ENCODE measurements at regions not wholly inside any gene's neighbourhood (a gene's known extent, or its start where the extent isn't known, plus 50 kb on each side); places are given as distances from the start of the nearest gene placed in this dataset.

DNA sequence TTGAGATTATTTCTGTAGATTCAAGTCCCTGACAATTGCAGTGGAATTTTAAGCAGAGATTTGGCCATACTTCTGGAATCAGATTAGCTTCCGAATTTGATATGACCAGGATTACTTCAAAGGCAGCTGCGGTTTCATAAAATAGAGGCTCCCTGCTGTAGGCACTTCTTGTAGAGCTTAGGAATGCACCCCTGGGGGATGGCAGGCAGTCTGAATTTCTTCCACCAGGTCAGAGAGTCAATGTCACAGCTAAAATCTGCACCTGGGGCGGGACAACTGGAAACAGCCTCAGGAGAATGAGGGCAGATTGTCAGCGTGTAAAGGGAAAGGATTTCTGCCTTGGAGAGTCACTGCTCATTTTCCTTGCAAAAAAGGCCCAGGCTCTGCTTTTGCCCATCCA lies 182.6 kb downstream of the ARRDC4 start:
- DNase-seq (ENCODE audit: low read depth): no peak

DNA sequence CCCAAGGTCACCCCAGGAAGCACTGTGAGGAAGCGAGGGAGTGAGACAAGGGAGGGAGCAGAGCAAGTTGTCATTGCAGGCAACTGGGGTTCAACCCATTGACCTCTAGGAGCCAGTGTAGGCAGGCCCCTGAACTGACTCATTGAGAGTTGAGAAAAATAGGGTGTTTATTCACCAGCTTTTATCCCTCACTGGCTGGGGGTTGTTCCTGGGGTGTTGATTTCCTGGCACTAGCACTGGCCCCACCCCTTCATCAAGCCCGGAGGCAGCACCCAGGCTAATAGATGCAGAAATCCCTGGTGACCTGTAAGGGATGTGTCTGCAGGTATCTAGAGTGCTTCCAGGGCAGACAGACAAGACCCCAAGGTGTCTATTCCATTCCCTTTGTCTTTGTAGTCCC lies 183.9 kb downstream of the ARRDC4 start:
- DNase-seq (ENCODE audit: low read depth): no peak

DNA sequence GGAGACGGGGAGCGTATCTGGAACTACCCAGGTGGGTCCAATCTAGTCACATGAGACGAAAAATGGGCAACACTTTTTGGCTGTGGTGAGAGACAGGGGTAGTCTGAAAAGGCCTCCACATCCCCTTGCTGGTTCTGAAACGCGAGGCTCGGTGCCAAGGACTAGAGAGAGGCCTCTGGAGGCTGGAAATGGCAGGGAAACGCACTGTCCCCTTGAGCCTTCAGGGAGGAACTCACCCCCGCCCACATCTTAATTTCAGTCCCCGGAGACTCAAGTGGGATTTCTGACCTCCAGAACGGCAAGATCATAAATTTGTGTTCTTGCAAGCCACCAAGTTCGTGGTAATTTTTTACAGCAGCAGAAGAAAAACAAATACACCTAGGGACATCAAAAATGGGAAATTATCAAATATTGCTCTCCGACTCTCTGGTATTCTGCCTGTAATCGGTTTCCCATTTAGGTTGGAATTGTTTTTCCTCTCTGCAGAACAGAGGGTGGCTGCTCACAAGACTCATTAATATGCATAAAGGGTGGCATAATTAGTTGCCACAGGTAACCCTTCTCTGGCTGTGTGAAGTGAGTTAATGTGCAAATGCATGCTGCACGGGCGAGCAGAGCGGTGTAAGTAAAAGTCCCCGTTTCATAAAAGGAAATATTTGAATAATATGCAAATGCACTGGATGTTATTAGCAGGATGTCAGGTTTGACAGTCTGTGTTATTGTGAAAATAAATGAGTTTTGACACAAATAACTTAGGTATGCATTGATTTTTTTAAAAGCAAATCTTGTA lies 185.7 kb downstream of the ARRDC4 start:
- no peak for DNase-seq (ENCODE audit: low read depth)

DNA sequence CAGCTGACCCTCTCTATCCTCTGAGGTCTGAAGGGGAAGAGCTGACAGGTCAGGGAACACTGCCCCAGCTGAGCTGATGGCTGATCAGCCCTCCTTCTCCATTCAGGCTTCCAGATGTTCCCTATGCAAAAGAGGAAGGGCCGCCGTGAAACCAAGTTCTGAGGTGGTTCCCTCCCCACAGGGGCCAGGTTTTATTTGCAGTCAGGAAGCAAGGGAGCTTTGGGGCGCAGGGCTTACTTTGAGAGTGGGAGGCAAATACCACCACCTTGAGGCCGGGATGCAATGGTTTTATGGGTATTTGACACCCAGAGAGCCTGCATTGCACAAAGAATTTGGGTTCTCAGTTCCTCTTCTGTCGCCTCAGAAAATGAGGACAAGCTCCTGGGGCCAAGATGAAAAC lies 186.9 kb downstream of the ARRDC4 start:
- no peak for DNase-seq (ENCODE audit: low read depth)

DNA sequence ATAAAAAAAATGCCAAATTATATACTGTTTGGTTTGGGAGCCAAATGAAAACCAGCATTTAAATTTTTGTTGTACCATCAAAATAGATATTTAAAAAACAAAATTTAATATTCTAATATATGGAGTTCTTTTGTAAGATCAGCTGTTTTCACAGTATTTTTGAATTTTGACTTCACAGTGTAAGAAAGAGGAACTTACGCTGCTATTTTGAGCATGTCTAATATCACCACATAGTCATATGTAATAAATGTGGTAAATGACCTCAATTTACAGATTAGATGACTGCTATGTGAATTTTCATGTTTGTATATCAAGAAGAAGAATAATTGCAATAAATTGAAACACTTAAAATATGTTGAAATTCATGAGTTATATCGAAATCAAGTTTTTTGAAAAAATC lies 189.6 kb downstream of the ARRDC4 start:
- no peak for DNase-seq (ENCODE audit: low read depth)

DNA sequence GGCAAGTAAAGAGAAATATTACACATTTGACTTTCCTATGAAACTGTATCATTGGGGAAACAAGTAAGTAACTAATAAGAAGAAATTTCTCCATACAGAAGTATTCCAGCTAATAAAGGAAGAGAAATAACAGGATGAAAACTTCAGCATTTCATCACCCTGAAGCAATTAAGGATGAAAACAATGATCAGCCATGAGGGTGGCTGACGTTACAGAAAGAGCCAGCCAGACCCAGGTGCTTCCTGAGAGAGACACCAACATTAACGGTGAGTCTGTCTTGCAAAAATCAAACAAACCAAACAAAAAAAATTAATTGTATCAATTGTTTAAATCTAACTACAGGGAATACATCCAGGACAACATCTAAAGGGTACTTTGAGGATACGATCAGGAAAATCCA lies 190.0 kb downstream of the ARRDC4 start:
- no peak for DNase-seq (ENCODE audit: low read depth)

DNA sequence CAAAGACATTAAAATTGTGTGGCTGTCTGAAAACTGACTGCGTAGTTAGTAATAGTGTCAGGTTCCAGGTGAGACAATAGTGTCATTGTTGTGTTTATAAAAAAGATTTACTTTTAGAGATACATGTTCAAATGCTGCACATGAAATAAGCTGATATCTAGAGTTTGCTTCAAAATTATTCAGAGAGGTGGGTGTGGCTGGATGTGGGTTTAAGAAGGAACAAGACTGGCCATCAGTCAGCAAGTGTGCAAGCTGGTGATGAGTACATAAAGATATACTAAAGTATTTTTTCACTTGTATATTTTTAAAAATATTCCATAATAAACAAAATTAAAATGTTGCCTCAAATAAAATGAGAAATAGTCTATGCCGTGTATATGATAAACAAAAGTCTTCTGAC lies 190.6 kb downstream of the ARRDC4 start:
- no peak for DNase-seq (ENCODE audit: low read depth)

DNA sequence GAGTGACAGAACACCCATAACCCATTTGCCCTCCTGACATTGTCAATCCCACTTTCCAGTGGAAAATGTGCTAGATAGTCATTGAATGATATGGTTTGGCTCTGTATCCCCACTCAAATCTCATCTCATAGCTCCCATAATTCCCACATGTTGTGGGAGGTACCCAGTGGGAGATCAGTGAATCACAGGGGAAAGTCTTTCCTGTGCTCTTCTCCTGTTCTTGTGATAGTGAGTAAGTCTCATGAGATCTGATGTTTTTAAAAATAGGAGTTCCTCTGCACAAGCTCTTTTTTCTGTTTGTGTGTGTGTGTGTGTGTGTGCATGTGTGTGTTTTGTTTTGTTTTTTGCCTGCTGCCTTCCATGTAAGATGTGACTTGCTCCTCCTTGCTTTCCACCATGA lies 191.7 kb downstream of the ARRDC4 start:
- no peak for DNase-seq (ENCODE audit: low read depth)

DNA sequence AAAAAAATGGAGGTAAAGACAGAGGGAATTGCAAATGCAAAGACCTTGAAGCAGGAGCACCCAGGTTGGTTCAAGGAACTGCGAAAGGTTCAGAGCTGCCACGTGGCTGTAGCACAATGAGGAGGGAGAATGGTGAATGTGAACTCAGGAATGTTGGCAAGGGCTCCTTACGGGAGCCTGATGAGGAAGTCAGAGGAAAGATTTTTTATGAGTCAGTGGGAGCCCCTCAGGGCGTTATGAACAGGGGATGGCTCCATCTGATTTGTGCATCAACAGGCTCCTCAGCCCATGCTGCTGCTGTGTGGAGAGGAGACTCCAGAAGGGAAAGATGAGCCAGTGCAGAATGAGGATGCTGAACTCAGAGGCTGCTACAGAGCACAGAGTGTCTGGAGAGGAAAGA lies 194.4 kb downstream of the ARRDC4 start:
- DNase-seq (ENCODE audit: low read depth): peak; percentile 77

DNA sequence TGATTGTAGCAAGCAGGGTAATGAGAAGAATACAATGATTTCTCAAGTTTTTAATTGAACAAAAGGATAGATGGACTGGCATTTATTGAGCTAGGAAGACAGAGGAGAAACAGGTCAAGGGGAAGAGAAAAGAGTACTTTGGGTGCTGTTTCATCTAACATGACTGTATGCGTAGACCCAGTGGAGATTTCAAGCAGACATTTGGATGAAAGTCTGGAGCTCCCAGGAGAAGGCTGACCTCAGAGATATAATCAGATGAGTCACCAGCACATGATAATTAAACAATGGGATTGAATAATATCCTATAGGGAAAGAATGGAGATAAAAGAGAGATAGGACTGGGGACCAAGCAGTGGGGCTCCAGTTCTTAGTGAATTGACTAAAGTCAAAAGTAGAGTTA lies 194.9 kb downstream of the ARRDC4 start:
- peak; percentile 24 for DNase-seq (ENCODE audit: low read depth)

DNA sequence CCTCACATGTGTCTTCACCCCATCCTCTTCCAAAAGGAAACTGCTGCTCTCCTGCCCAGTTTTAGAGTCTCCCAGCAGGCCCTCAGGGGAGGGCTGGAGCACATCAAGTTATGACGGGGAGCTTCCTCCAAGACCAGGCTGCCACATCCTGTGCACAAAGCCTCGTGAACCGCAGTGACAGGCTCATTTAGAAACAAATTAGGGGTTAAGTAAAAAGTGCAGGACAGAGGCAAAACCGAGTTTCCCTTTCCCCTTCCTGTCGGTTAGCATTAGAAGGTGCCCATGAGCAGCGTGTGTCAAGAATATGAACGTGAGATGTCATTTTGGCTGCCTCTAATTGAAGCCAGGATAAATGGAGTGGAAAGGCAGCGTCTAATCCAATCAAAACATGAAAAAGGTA lies 199.7 kb downstream of the ARRDC4 start:
- no peak for DNase-seq (ENCODE audit: low read depth)

DNA sequence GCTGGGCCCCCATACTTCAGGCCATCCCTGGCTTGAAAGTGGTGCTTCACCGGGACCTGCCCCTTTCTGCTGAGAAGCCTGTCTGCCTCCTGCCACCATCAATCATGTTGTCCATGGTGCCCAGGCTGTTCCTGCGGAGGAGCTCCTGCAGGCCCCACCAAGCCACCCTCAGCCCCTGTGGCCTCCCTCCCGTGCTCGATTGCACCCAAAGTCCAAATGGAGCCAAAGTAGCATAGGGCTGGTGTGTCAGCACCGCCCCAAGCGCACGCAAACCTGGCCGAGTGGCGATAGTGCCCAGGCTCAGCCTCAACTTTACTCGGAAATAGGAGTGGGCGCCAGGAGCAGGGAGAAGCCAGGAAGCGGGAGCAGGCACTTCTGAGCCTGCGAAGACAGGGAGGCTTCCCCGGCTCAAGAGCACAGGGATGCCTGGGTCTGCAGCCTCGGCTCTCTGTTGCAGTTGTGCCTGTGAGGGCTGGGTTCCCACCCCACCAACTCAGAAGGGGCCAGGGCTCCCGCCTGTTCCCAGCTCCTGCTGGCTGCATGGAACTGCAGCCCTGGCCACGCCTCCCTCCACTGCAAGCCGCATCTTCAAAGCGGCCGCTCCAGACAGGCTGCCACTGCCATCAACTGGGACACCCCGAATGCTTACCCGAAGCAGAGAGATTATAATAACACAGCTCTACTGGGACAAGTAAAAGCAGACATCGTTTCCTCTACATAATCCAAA lies 203.0 kb downstream of the ARRDC4 start:
- DNase-seq (ENCODE audit: low read depth): no peak

DNA sequence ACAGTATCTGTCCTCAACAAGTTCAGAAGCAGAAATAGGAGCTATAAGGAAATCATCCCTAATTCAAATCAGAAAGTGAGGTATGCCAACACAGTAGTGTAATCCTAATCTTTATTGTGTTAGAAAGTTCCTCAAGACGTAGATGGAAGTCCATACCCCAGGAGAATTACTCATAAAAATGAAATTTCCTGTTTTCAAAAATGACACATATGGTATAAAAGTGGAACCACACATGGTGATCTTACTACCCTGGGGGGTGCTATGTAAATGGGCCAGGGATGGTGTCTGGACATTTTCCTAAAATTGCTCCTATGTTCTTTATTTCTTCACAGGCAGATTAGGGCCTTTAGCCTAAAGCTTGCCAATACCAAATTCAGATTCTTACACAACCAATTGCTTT lies 204.1 kb downstream of the ARRDC4 start:
- no peak for DNase-seq (ENCODE audit: low read depth)

DNA sequence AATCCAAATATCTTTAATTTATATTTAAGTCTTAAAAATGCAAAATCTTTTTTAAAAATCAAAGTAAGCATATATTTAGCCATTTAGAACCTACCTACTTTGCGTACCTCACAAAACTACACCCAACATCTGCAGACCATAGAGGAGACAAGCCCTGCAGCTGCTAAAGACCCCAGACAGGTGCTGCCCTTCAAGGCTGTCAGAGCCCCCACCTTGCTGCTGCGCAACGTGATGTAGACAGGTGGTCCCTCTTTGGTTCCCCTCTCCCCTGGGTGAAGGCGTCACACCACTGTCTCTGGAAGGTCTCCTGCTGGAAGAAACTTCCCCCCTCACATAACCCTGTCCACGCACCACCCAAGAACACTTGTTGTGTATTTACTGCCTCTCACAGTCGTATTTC lies 204.5 kb downstream of the ARRDC4 start:
- DNase-seq (ENCODE audit: low read depth): no peak

DNA sequence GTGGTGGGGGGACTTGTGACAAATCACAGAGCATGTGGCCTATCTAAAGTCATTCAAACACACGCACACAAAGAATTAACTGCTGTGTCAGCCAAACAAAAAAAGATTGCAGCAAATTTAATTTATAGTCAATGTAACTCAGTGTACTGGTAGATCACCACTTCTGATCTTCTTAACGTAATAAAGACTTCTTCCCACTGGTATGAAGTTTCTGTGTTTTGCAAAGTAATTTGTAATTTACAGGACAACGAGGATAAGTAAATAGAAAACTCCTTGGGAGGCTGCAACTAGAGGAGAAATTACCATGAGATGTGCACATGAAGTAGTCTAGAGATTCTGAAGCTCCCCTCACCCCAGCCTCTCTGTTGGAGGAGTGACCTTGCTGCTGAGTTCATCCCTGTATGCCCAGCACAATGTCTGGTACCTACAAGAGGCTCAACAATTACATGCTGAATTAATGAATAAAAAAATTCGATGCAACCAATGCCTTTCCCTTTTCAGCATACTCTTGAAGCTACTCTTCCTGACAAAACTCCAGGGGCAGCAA lies 207.3 kb downstream of the ARRDC4 start:
- DNase-seq (ENCODE audit: low read depth): no peak

DNA sequence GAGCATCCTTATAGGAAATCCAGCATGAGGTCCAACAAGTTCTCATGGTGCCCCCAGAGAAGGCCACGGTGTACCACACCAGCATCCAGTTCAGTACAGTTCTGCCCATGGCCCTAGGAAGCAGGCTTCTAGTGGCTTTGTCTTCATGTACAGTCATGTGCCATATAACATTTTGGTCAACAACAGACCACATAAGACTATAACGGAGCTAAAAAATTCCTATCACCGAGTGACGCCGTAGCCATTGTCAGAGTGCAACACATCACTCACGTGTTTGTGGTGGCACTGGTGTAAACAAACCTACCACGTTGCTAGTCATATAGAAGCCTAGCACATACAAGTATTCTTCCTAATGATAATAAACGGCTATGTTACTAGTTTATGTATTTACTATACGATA lies 209.0 kb downstream of the ARRDC4 start:
- no peak for DNase-seq (ENCODE audit: low read depth)

DNA sequence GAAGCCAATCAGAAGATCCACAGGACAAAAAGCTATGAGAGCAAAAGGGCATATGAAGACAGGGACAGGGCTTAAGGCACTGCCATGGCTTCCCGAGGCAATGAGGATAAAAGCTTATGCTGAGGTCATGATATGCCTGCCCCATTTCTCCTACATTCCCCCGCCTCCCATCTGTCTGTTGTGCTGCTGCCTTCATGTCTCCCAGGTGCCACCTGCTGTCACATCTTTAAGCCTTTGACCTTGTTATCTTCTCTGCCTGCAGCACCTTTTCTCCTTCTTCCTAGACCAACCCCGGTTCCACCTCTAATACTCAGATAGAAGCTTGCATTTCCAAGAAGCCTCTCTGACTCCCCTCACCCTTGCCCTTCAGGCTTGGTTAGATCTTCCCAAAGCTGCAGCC lies 213.8 kb downstream of the ARRDC4 start:
- no peak for DNase-seq (ENCODE audit: low read depth)

DNA sequence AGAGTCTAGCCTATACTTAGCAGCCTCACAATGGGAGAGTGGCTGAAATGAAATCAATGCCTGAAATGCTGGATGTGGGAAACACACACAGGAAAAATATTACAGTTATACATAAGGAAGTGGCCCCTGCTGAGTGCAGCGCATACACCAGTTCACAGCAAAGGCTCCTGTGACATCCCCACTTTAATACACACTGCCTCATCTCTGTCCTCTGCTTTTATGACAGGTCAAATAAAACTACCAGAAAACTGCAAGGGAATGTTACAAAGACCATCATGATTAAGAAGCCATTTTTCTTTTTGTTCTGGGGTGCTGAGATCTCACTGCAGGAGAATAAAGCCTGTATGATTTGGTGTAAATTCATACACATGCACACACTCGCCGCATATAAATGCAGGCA lies 214.3 kb downstream of the ARRDC4 start:
- DNase-seq (ENCODE audit: low read depth): no peak

DNA sequence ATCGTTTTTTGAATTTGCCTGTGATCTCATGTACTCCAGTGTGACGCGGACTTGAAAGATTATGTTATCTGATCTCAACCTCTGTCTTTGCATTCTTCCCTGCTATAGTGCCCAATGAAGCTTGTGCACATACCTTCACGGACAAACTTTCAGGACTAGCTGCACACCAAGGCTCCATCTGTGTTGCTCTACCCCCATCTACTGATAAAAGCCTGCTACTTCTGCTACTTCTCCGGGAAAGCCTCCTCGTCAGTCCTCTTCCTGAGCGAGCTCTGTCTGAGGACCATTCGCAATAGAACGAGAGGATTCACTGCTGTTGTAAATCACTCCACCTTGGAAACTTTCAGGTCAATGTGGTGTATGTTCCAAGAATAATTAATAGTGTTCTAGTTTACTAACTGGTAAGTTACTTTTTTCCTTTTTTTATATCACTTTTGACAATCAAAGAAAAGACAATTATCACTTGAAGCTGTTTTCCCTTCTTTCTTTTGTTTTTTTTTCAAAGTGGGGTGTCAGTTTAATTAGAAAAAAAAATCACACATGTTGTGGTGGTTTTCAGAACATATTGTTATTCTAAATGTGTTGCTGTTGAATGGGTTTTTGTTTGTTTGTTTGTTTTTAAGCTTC lies 217.6 kb downstream of the ARRDC4 start:
- peak; percentile 53 for DNase-seq (ENCODE audit: low read depth)

DNA sequence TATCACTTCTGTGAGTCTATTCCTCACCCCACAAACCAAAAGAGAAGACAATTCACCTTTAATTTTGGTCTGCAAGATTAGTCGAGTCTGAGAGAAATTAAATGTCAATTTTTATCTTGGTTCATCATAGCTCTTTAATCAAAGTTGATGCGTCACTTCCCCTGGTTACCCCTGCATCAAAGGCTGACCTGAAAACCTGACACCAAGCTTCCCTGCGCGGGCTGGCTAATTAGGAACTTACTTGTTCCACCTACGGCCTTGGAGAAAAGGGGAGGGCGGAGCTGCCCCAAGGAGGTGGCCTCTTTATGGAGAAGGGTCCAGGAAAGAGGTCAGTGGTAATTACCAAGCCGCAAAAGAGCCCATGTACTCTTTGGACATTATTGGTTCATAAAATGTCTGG lies 218.4 kb downstream of the ARRDC4 start:
- no peak for DNase-seq (ENCODE audit: low read depth)

DNA sequence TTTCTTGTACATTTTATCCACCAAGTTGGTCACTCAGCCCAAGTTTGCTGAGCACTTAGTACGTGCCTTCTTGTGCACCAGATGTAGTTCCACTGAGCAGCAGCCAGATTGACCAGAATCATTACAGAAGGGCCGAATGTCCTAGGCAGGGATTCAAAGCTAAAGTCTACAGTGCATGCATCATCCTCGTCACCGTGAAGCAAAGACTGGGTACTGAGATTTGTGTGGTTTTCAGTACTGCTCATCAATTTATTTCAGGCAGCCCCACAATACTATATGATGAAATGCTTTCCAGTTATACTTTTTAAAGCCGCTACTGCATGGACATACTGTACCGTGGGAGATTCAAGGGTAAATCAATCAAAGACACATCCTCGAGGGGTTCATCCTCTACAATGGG lies 227.0 kb downstream of the ARRDC4 start:
- DNase-seq (ENCODE audit: low read depth): no peak

DNA sequence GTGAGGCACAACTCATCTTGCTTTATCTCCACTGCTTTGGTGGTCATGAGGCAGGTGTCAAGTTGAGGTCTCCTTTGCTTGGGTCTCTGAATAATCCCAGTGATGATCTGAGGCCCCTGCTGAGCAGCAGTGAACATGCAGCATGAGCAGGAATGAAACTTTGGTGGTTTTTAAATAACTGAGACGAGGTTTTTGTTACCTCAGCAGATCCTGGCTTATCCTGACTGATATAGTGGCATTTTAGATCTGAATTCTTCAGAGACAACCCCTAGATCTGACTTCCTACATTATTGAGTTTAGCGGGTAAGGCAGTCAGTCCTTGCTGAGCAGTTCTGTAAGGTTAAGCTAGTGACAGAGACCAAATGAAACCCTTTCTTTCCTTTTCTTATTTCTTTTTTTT lies 230.4 kb downstream of the ARRDC4 start:
- no peak for DNase-seq (ENCODE audit: low read depth)

DNA sequence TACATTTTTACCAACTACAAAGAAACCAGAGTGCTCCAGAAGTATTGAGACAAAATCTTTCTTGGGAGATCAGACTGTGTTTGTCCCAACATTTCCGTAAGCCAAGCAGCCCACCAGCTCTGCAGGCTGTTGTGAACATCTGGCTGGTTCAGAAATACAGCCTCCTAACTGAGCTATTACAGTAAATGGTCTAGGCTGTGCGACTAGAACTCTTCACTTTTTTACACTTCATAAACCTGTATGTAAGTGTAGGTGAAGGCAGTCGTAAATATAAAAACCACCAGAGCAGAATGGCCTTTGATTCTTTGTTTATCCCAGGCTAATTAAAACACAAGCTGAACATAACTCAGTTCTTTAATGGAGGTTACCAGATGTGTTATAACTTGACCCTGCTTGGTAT lies 235.3 kb downstream of the ARRDC4 start:
- DNase-seq (ENCODE audit: low read depth): no peak

All from GM04504 (cell line).